Renal cortical epithelial cell (primary cell): ENCODE measurements at regions not wholly inside any gene's neighbourhood (a gene's known extent, or its start where the extent isn't known, plus 50 kb on each side); places are given as distances from the start of the nearest gene placed in this dataset.

Experiments
- DNase-seq: peaks from one replicate; pipeline ENCODE4 v3.0.0-alpha.2; 2011; ENCODE audit warnings: low read depth

DNA sequence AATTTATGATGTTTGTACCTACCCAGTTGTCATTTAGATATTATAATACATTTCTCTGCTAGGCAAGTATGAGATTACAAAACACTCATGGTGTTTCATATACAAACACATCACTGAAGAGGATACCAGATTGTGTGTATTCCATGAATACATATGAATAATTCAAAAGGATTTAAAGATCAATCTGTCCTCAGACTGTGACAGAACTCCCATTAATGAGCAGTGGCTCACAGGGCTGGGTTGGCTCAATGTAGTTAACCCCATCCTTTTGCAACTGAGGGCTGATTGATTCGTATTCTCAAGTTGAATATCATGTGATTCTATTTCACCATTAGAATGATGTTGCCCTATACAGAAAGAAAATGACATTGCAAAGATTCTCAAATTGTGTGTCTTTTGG, 79.6 kb upstream of the SPANXN2 start:
- no peak for DNase-seq

DNA sequence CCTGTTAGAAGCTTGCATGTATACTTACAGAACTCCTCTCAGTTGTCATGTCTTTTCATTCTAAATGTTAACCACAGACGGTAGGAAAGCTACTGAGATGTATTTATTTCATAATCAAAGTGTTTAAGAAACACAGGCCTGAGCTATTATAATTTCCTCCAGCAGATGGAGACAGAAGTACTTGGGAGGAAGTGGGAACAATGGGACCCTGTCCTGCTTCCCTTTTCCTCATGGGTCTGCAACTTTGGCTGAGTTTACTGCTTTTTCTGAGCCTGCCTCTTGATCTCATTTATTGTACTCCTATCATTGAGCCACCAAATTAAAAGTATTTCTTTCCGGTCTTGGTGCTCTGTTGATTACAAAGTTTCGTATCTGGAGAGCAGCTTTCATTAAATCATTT, 67.7 kb upstream of the SPANXN2 start:
- DNase-seq = peak; percentile 39

DNA sequence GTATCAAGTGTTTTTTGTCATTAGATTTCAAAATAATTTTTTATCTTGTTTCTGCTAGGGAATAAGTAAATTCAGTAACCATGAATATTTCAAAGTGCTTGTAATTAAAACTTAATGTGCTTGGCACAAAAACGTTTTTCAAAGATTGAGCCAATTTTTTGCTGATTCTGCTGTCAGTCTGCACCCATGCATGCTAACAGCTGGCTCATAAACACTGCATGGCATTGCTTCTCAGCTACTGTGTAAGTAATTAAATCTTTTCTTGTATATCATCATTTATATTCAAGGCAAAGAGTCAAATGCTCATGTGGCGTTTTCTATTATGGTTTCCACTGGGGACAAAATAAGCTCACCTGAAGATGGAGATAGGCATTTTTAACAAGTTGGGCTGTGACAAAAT, 66.8 kb upstream of the SPANXN2 start:
- DNase-seq = no peak

DNA sequence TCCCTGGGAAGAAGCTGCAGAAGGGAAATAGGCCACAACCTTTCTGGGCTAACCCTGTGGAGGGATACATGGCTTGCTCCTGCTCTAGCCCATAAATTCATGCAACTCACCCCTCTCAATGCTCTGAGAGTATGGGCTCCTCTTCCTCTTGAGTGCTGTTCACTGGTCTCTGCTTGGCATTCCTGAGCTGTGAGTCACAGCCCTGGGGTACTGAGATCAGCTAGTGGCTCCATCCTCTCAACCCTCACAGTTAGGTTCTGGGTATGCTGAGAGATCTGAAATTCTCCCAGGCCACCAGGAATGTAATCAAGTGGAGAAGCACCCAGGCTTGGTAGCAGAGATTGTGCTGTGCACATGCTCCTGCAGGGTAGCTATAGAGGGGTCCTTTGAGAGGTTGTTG, 60.6 kb upstream of the SPANXN2 start:
- DNase-seq = peak; percentile 77
